GM19463 (cell line): ENCODE measurements at regions not wholly inside any gene's neighbourhood (a gene's known extent, or its start where the extent isn't known, plus 50 kb on each side); places are given as distances from the start of the nearest gene placed in this dataset.
"Not testable (repeated sequence)": the region's sequence is repeated elsewhere in the genome, so short reads cannot be mapped to it uniquely, and the experiment has no call there.

ENCODE experiments used
- ATAC-seq: cut with Tn5 transposase; IDR thresholded peaks from one replicate; pipeline ENCODE4 v1.9.1; 2021; ENCODE audit warnings: mild to moderate bottlenecking, moderate library complexity; ENCODE audit not compliant: unreplicated experiment

DNA sequence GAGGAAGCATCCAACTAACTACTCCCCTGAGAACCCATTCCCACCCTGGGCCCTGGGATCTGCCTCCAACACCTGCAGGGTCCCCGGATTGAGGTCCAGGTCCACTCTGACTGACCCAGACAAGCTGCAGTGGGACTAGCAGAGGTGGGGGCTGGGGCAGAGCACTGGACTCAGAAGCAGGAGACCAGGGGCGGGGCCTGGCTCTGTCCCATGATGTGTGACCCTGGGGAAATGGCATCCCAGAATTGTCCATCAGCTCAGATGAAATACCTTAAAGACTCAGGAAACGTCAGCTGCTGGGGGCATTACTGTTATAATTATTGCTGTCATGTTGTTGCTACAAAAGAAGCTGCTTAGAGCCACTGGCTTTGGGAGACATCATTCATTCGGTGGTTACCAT lies 202.4 kb downstream of the C9orf50 start:
- no peak for ATAC-seq

DNA sequence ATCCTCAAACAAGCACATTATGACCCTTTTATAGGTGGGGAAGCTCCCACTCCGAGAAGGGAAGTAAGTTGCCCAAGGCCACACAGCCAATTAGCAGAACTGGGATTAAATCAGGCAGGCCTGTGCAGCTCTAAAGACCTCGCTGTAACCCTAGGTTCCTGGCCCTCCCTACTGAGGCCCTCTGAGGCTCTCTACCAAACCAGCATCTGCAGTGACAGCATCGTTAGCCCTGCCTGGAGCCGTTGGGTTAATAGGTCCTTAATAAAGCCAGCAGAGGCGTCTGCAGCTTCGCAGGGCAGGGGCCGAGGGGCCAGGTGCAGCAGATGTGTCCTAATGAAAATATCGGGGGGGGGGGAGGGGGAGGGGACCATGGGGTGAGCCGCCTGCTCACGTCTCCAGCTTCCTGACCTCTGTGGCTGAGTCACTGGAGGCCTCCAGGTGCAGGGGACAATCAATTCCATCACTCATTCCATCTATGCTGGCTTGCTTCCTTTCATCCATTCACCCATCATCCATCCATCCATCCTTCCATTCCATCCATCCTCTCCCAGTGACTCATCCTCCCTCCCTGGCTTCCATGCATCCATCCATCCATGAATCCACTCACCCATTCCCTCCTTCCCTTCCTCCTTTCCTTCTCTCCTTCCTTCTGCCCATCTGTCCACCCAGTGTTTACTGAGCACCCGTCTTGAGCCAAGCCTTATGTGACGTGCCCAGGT lies 203.9 kb downstream of the C9orf50 start:
- no peak for ATAC-seq

DNA sequence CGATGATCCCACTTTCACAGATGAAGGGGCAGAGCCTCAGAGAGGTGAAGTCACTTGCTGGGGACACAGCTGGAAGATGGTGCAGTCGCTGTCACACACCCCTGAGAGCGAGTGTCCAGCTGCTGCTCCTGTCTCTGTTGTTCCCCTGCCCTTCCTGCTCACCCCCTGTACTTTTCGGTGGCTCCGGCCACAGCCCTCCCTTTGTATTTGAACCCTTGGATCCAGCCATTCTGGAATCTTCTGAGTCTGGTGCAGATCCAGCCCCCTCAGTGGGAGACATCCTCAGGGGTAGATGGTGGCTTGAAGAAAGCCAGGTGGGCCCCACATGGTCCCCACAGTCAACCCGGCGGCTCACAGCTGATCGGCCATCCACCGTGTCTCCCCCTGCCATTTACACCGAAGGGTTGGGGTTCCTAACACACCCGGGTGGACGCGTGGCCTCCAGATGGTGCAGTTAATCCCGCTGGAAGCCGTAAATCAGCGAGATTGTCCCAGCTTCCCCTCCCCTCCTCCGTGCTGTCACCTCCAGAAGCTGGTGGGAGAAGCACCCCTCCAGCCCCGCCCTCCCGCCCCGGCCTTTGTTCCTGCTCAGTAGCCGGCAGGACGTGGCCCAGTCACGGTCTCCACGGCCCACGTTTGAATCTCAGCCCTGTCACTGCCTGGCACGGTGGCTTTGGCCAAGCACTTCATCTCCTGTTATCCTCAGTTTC lies 204.8 kb downstream of the C9orf50 start:
- no peak for ATAC-seq

DNA sequence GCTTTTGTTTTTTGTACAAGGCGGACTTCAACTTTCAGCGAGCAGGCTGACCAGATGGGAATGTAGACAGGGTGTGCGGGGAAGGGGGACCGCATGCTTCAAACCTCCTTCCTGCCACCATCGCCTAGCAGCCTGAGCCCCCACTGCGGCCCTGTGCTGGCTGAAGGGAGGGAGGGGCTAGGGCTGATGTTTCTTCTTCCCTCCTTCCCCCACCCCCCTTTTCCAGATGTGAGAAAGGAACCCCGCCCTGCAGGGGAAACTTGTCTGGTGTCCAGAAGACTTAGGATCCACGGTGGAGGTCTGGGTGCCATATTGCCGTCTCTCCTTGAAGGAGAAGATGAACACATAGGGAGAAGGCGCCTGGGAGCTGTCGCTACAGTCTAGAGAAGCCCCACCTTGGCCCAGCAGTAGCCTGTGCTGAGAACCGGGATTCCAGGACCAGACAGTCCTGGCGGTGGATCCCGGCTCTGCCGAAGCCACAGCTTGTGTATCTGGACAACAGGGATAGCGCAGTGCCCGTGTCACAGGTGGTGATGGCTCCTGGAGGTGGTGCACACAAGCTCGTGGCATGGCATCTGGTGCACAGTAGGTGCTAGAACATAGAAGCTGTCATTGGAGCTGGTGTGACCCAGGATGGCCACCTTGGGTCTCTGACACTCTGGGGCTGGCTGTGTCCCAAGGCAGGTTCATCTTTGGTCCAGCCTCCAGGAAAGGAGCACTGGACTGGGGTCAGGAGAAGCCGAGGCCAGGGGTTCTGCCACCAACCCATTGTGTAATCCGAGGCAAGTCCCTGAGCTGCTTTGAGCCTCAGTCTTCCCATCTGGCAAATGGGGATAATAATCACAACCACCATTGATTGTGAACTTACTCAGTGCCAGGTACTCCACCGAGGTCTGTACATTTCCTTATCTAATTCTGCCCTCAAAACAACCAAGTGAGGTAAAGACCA lies 205.6 kb downstream of the C9orf50 start:
- ATAC-seq: no peak

DNA sequence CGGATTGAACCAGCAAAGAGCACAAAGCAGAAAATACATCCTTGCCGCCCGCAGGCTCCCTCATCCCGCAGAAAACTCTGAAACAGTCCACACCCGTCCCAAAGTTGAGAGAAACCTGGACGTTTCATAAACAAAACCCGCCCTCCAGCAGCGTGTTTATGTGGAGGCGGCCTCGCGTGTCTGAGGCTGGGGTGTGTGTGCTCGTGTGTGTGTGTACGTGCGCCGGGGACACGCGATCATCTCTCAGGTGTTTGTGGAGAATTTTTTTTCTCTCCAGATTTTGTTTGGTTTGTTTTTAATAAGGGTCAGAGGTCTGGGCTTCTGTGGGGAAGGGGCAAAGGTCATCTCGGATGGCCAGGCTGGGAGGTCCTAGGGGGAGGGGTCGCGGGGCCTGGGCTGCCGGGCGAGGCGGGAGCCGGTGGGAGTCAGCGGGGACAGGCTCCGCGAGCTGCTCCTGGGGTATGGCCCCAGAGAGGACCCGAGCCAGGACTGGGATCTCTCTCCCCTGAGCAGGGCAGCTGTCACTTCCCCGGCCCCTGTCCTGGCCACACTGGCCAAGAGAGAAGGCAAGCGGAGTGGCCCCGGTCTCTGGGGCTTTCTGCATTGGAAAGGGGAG lies 206.4 kb downstream of the C9orf50 start:
- no peak for ATAC-seq

DNA sequence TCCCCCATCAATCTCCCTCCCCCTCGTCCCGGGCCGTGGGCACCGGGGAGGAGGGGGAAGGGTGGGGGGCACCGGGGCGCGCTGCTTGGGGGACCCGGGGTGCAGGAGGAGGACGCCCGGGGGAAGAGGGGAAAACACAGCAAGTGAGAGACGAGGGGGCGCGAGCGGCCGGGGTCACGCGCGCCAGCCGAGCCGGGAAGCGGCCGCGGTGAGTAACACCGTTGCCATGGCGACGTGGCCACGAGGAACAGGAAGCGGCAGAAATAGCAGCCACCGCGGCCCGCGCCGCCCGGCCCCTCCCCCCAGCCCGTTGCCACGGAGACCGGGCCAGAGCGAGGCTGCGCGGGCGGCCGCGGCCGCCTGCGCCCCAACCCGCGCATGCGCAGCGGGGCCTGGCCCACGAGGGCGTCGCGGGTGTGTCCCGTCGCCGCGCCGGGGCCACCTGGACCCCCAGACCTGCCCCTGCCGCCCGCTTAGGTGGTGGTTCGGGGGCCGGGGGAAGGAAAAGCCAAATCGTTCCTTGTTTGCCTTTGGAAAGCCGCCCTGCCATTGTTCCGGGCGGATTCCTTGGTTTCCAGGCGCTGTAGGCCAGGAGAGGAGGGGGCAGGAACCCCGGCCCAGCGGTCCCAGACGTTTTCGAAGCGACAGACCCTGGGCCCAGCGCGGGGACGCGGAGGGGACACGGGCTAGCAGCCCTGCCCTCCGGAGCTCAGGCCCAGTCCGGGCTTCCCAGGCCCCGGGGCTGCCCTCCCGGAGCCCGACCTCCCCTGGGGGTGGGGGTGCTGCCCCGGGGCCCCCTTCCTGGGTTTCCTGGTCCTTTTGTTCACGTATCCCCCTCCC lies 207.1 kb downstream of the C9orf50 start:
- ATAC-seq: peak; percentile 90

DNA sequence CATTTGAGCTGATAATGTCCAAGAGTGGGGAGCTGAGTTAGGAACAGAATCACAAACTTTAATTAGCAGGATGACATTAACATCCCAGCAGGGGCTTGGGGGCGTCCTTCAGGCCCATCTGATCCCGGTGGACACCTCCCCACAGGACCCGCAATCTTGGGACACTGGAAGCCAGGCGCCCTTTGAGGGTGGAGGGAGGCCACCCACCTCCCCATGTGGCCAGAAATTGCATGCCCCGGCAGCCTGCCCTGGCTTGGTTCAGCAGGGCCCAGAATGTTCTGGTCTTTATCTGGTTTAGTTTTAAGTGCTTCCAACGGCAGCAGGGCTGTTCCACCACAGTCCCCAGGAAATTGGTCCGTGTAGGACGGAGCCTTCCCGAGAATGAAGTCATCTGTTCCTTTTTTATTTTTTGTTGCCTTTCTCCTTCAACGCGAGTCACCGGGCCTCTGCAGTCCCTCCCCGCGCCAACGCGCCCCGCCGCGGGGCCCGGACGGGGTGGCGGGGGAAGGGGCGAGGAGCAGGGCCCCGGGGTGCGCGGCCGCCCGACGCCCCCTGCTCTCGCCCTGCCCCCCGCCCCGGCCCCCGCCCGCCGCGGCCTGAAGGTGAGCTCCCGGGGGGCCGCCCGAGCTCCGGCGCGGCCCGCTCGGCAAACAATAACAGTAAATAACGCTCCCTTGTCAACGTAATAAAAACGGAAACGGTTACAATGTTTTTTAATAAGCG lies 207.9 kb downstream of the C9orf50 start:
- ATAC-seq: peak; percentile 27

DNA sequence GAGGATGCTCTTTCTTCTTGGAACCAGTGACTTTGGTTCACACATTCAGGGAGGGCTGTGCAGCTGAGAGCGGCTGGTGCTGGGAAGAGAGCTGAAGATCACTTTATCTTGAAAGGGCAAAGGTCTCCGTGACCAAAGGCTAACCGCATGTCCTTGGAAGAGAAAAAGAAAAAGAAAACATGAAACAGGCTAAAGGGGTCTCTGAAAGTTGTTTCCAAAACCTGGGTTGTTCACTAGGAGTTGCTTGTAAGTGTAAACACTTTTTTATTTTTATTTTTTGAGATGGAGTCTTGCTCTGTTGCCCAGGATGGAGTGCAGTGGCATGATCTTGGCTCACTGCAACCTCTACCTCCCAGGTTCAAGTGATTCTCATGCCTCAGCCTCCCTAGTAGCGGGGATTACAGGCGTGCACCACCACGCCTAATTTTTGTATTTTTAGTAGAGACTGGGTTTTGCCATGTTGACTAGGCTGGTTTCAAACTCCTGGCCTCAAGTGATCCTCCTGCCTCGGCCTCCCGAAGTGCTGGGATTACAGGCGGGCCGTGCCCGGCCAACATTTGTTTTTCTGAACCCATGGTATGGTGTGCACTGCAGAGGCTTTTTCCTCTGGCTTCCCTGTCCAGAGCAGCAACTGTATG lies 208.6 kb downstream of the C9orf50 start:
- ATAC-seq: not testable (repeated sequence)

DNA sequence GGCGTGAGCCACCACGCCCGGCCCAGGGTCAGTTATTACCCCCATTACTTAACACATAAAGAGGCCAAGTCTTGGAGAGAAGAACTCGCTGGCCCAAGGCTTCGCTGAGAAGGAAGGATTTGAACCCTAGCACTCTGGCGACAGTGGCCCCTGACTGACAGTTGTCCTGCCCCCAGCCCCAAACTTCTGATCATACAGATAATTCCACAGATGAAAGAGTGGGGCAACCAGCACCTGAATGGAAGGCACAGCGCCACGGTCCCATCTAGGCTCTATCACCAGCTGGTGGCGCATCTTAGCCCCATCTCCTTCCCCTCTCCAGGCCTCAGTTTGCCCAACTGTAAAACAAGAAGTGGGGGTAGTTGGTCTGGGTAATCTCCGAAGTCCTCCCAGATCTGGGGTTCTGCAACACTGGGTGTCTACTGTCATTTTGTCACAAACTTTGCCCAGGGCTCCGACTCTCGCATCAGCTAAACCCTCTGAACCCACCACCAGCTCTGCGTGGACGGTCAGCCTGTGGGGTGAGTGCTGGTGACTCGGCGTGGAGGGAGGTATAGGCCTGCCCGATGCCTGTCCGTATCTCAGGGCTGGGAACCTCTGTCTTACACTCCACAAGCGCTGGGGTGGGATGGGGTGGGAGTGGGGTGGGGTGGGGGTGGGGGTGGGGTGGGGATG lies 209.3 kb downstream of the C9orf50 start:
- no peak for ATAC-seq

DNA sequence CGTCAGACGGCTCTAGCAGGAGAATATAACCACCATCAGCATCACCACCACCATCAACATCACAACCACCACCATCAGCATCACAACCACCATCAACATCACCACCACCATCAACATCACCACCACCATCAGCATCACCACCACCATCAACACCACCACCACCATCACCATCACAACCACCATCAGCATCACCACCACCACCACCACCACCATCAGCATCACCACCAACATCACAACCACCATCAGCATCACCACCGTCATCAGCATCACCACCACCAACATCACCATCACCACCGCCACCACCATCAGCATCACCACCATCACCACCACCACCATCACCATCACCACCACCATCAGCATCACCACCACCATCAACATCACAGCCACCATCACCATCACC lies 210.7 kb downstream of the C9orf50 start:
- ATAC-seq: no peak

DNA sequence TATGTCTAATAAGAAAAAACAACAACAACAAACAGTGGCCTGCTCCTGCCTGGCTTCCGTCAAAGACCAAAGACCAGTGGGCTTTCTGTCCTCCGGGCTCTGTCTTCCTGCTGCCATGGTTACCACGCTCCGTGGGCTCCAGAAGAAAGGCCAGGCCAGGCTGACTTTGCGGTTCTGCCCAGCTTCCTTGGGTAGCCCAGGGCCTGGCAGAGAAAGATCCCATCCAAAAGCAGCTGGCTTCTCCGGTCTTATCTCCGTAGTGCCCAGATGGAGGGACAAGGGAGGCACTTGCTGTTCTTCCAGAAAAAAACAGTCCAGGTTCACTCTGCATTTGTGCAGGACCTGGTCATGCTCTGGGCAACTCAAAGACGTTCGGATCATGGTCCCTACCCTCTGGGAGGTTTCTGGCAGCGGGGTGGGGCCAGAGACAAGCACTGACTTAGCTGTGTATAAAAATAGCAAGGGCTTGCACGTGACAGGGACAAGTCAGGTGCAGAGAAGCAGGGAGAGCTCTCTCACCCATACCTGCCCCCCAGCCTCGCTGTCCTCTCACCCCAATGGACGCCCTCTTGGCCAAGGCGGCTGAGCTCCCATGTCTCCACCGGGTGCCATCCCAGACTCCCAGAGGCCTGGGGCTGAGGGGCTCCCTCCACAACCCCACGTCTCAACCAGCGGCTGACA lies 212.2 kb downstream of the C9orf50 start:
- no peak for ATAC-seq

DNA sequence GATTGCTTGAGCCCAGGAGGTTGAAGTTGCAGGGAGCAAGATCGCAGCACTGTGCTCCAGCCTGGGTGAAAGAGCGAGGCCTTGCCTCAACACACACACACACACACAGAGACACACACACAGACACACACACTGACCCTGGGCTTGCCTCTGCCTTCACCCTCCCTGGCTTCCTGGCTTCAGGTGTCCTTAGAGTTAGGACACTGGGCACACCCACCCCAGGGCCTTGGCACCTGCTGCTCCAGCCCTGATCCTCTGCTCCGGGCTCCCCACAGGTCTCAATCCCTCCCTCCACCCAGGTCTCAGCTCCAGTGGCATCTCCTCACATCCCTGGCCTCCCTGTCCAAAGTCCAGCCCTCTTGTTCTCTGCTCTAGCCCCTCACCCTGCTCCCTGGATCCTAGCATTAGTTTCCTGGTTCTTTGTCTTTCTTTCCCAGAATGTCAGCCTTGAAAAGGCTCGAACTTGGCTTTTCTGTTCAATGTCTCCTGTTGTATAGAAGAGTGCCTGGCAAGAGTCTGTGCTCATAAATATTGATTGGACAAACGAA lies 212.9 kb downstream of the C9orf50 start:
- no peak for ATAC-seq

DNA sequence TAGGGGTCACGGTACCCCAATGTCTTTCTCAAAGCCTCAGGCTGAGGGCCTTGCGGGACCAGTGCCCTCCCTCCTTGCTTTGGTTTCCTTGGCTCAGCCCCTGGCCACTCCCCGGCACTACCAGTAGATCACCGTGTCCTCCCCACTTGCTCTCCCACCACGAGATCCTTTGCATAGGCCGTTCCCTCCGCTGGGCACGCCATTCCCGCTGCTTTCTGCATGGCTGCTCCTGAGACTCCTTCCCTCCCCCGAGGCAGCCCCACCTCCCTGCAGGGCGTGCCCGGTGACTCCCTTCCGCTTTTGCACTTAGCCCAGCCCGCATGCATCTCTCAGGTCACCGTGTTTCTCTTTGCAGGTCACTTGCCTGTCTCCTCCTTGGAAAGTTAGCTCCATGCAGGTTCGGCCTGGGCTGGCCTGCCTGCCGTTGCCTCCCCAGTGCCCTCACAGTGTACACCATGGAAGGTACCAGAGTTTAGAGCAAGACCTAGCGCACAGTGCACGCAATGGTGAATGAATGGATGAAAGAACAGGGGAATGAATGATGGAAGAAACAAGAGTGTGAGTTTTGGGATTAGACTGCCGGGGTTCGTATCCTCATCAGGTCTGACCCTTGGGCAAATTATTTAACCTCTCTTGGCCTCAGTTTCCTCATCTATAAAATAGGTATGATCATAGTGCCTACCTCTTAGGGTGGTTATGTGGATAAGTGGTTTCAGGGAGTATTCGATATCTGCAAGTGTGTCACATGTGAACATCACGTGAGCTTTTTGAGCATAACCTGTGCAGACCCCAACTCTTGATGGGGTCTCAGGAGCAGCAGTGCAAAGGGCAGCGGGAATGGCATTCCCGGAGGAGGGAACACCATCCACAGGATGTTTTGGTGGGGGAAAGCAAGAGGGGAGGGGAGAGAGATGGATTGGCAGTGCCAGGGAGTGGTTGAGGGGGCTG lies 214.3 kb downstream of the C9orf50 start:
- ATAC-seq: no peak

DNA sequence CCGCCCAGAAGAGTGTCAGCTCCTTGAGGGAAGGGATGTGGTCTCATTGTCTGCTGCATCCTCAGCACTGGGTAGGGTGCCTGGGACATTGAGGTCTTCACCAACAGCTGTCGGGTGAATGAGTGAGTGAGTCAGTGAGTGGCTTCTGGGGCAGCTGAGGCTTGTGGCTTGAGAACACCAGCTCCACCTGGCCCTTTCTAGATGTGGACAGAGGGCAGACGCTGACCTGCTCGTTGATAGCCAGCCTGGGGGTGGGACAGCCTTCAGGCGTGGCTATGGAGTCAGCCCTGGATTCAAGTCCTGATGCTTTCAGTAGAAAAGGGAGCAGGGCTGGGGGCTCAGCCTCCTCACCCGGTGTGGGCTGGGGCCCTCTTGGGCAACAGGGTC lies 215.1 kb downstream of the C9orf50 start:
- ATAC-seq: no peak

DNA sequence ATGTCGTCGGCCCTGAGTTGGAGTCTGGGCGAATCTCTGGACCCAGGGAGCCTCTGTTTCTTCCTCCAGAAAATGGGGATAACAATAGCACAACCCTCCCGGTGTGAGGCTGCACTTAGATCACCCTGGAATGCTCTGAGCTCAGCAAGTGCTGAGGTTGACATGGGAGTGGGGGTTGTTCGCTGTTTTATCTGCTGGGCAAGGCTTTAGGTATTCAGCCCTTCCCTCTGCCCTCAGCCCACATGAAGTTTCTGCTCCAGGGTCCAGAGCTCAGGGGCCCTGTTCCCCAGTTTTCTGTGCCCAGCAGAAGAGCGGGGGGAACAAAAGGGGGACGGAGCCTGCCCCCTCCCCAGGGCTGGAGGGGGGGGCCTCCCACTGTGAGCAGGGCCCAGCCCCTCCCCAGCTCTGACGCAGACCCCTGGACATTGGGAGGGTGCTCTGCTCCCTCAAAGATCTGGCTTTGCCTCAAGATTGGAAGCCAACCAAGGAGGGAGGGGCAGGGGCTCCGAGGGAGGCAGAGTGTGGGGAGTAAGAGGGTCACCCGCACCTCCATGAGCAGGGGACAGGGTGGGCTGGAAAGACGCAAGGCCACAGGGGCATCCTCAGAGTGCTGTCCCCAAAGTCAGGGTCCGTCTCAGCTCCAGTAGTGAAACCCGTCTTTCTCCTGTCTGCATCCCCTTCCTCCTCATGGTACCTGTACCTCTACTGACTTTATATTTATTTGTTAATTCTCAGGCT lies 215.6 kb downstream of the C9orf50 start:
- no peak for ATAC-seq

DNA sequence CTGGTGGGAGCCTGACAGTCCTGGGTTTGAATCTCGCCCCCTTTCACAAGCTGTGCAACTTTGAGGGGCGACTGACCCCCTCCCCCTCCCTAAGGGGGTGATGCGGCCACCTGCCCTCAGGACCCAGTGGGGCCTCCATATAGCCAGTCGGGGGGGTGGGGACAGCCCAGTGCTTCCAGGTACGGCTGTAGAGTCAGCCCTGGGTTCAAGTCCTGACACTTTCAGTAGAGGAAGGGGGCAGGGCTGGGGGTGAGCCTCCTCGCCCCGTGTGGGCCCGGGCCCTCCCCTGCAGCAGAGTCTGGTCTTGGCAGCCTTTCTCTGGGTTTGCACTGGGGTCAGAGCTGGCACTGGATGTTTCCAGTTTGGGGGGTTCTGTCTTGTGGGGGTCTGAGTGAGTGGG lies 216.3 kb downstream of the C9orf50 start:
- ATAC-seq: no peak
